ENCODE measurements at regions not wholly inside any gene's neighbourhood (a gene's known extent, or its start where the extent isn't known, plus 50 kb on each side); places are given as distances from the start of the nearest gene placed in this dataset.

DNA sequence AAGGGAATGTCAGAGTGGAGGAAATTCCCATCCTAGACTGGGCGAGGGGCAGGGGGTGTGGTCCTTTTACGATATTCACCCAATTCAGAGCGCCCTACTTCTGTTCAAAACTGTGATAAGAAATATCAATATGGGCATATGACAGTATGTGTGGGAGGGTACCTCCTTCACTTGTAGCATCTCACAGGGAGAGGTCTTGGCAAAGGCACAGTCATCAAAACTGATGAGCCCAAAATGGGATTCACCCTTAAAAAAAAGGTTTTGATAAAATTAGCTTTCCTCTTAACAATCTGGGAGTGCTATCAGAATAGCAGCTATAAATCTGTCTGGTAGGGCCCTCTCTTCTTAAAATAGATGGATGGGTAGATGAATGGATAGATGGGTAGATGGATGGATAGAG lies 967.8 kb upstream of the RBFOX1 start:
- Mint-ChIP-seq H3K4me1 (no peaks in the 10 kb centered on the region), H3K27me3 (ENCODE audit: low read depth) (peaks cover 17% of the 10 kb centered on the region), H3K9me3 (peaks cover 5% of the 10 kb centered on the region), H3K36me3 (ENCODE audit: low read depth) (no peaks in the 10 kb centered on the region), H3K4me3 (no peak overlapping the region), H3K27ac (ENCODE audit: unreplicated experiment) (no peak overlapping the region)
- TF ChIP-seq CTCF (conservative IDR thresholded peaks at IDR 0.05) = no peak
- DNase-seq (ENCODE audit: low read depth, low spot score) = no peak

GRCh38 chr16:6363896-6364607 lies 968.6 kb upstream of the RBFOX1 start:
- H3K9me3 Mint-ChIP-seq = no peaks in the 10 kb centered on the region
- TF ChIP-seq CTCF (conservative IDR thresholded peaks at IDR 0.05) = no peak
- no peak for DNase-seq (ENCODE audit: low read depth, low spot score)
- no peak overlapping the region for H3K4me3 Mint-ChIP-seq
- H3K36me3 Mint-ChIP-seq (ENCODE audit: low read depth) = no peaks in the 10 kb centered on the region
- no peak overlapping the region for H3K27ac Mint-ChIP-seq (ENCODE audit: unreplicated experiment)
- no peaks in the 10 kb centered on the region for H3K4me1 Mint-ChIP-seq
- H3K27me3 Mint-ChIP-seq (ENCODE audit: low read depth) = peaks cover 17% of the 10 kb centered on the region

DNA sequence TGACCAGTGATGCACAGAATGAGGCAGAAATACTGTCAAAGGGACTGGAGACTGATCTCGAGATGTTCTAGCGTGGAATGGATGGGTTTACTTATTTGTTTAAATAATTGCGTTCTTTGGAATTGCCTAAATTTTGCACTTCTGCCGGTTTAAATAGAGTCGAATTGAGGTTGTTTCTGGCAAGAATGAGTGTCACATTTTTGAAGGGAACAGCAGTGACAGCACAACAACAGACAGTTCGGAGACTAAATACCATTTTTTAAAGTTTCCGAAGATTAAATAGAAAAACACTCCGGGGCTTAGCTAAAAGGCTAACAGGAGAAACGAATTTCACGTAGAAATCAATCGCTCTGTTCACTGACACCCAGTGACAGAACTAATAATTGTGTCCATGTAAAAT lies 969.2 kb upstream of the RBFOX1 start:
- no peak overlapping the region for H3K4me3 Mint-ChIP-seq
- no peak for DNase-seq (ENCODE audit: low read depth, low spot score)
- H3K36me3 Mint-ChIP-seq (ENCODE audit: low read depth) = no peaks in the 10 kb centered on the region
- no peak for TF ChIP-seq CTCF (conservative IDR thresholded peaks at IDR 0.05)
- H3K27ac Mint-ChIP-seq (ENCODE audit: unreplicated experiment) = no peak overlapping the region
- H3K27me3 Mint-ChIP-seq (ENCODE audit: low read depth) = peaks cover 22% of the 10 kb centered on the region
- H3K9me3 Mint-ChIP-seq = no peaks in the 10 kb centered on the region
- no peaks in the 10 kb centered on the region for H3K4me1 Mint-ChIP-seq

GRCh38 chr16:6362321-6362720 lies 970.3 kb upstream of the RBFOX1 start:
- no peak for TF ChIP-seq CTCF (conservative IDR thresholded peaks at IDR 0.05)

DNA sequence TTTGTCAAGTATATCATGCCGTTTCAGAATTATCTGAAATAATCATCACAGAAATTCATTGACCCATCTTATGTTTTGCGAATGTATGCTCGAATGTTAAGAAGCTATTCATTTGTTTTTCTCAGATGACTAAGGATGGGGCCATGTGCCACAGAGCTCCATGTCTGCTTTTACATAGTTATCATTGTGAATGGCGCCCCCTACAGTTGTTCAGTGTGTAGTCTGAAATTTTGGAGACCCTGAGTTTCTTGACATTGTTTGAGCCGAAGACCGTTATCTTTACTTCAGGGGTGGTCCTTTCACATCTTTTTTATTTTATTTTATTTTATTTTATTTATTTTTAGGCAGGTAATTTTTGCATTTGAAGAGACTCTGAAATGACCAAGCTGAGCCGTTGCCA lies 972.0 kb upstream of the RBFOX1 start:
- no peak overlapping the region for H3K27ac Mint-ChIP-seq (ENCODE audit: unreplicated experiment)
- no peak for DNase-seq (ENCODE audit: low read depth, low spot score)

More at GRCh38 chr16:6362321-6362720, 970.3 kb upstream of the RBFOX1 start:
- Mint-ChIP-seq H3K27me3 (ENCODE audit: low read depth) (peaks cover 28% of the 10 kb centered on the region), H3K27ac (ENCODE audit: unreplicated experiment) (no peak overlapping the region), H3K36me3 (ENCODE audit: low read depth) (no peaks in the 10 kb centered on the region), H3K4me3 (no peak overlapping the region), H3K4me1 (no peaks in the 10 kb centered on the region), H3K9me3 (no peaks in the 10 kb centered on the region)
- no peak for DNase-seq (ENCODE audit: low read depth, low spot score)

More for the DNA sequence above, 972.0 kb upstream of the RBFOX1 start:
- Mint-ChIP-seq H3K27me3 (ENCODE audit: low read depth) (peaks cover 38% of the 10 kb centered on the region), H3K9me3 (no peaks in the 10 kb centered on the region), H3K36me3 (ENCODE audit: low read depth) (no peaks in the 10 kb centered on the region), H3K4me3 (no peak overlapping the region), H3K4me1 (no peaks in the 10 kb centered on the region)
- TF ChIP-seq CTCF (conservative IDR thresholded peaks at IDR 0.05) = peak; percentile 37
